GM23338 (cell line): ENCODE measurements at regions not wholly inside any gene's neighbourhood (a gene's known extent, or its start where the extent isn't known, plus 50 kb on each side); places are given as distances from the start of the nearest gene placed in this dataset.

Source experiments
- ATAC-seq: fragments of 200-7000 bp; cut with Tn5 transposase; 3 replicates; pipeline ENCODE4 v1.9.1; 2020
- DNase-seq: peaks from one replicate; pipeline ENCODE4 v3.0.0-alpha.2; 2015; ENCODE audit warnings: low spot score
- H2AFZ ChIP-seq: fragments of 200-600 bp; sonication (generic); 2 replicates; pipeline ENCODE4 v1.8.0; 2016; ENCODE audit warnings: antibody characterized with exemption, mild to moderate bottlenecking, moderate library complexity
- H3F3A ChIP-seq: fragments of 200-600 bp; sonication (generic); replicated peaks from 2 replicates; pipeline ENCODE4 v1.8.0; 2017; ENCODE audit warnings: antibody characterized with exemption, mixed run types, low read depth
- H3K27ac ChIP-seq: fragments of 200-600 bp; sonication (generic); 2 replicates; pipeline ENCODE4 v1.6.1; 2016; ENCODE audit warnings: low read depth
- H3K27me3 ChIP-seq: fragments of 200-600 bp; sonication (generic); 2 replicates; pipeline ENCODE4 v1.8.0; 2016; ENCODE audit warnings: mild to moderate bottlenecking, mixed run types, moderate library complexity; ENCODE audit not compliant: insufficient read depth
- H3K36me3 ChIP-seq: fragments of 200-600 bp; sonication (generic); 2 replicates; pipeline ENCODE4 v1.8.0; 2016; ENCODE audit warnings: mild to moderate bottlenecking; ENCODE audit not compliant: insufficient read depth
- H3K4me1 ChIP-seq: fragments of 200-600 bp; sonication (generic); 2 replicates; pipeline ENCODE4 v1.8.0; 2016; ENCODE audit warnings: mild to moderate bottlenecking, moderate library complexity; ENCODE audit not compliant: insufficient read depth
- H3K4me2 ChIP-seq: fragments of 200-600 bp; sonication (generic); 2 replicates; pipeline ENCODE4 v1.7.1; 2017; ENCODE audit warnings: mixed run types
- H3K4me3 ChIP-seq: fragments of 200-600 bp; sonication (generic); 2 replicates; pipeline ENCODE4 v1.6.1; 2016; ENCODE audit warnings: mixed run types
- H3K79me2 ChIP-seq: fragments of 200-600 bp; sonication (generic); replicated peaks from 2 replicates; pipeline ENCODE4 v1.8.0; 2017; ENCODE audit warnings: mild to moderate bottlenecking; ENCODE audit not compliant: insufficient read depth
- H3K9me2 ChIP-seq: fragments of 200-600 bp; sonication (generic); 2 replicates; pipeline ENCODE4 v1.8.0; 2017; ENCODE audit not compliant: insufficient read depth
- H4K20me1 ChIP-seq: fragments of 200-600 bp; sonication (generic); replicated peaks from 2 replicates; pipeline ENCODE4 v1.8.0; 2017; ENCODE audit warnings: mild to moderate bottlenecking; ENCODE audit not compliant: insufficient read depth
- H3K27ac Mint-ChIP-seq: 2 replicates; pipeline ENCODE4 v1.8.0; 2020; ENCODE audit warnings: inconsistent platforms, mild to moderate bottlenecking, moderate library complexity, mixed read lengths
- H3K27me3 Mint-ChIP-seq: 3 replicates; pipeline ENCODE4 v1.8.0; 2022; ENCODE audit warnings: low read depth, mild to moderate bottlenecking, moderate library complexity, mixed read lengths, inconsistent platforms; ENCODE audit not compliant: insufficient read depth, poor library complexity
- H3K36me3 Mint-ChIP-seq: 3 replicates; pipeline ENCODE4 v1.8.0; 2021; ENCODE audit warnings: low read depth, mild to moderate bottlenecking, inconsistent platforms, moderate library complexity, mixed read lengths
- H3K4me1 Mint-ChIP-seq: 3 replicates; pipeline ENCODE4 v1.8.0; 2020; ENCODE audit warnings: mild to moderate bottlenecking, inconsistent platforms, mixed read lengths
- H3K4me3 Mint-ChIP-seq: 3 replicates; pipeline ENCODE4 v1.8.0; 2021; ENCODE audit warnings: moderate library complexity, mild to moderate bottlenecking, inconsistent platforms, mixed read lengths
- H3K9me3 Mint-ChIP-seq: 3 replicates; pipeline ENCODE4 v1.8.0; 2020; ENCODE audit warnings: moderate library complexity, mild to moderate bottlenecking, inconsistent platforms, mixed read lengths
- CREB1 ChIP-seq: fragments of 250-450 bp; sonication (Bioruptor Pico); IDR thresholded peaks from 2 replicates; pipeline ENCODE4 v1.5.0; 2020; ENCODE audit warnings: low read depth, mild to moderate bottlenecking, moderate library complexity
- EZH2 ChIP-seq: fragments of 200-600 bp; sonication (generic); IDR thresholded peaks from one replicate; pipeline ENCODE4 v1.8.0; 2017; ENCODE audit warnings: antibody characterized with exemption, mild to moderate bottlenecking, low read depth; ENCODE audit not compliant: unreplicated experiment
- EZH2phosphoT487 ChIP-seq: fragments of 200-600 bp; sonication (generic); IDR thresholded peaks from one replicate; pipeline ENCODE4 v1.8.1; 2018; ENCODE audit warnings: antibody characterized with exemption; ENCODE audit not compliant: unreplicated experiment
- JUNB ChIP-seq: IDR thresholded peaks from one replicate; pipeline ENCODE4 v1.6.1; 2016; ENCODE audit warnings: antibody characterized with exemption; ENCODE audit not compliant: unreplicated experiment
- NANOG ChIP-seq: IDR thresholded peaks from 2 replicates; pipeline ENCODE4 v1.6.1; 2016; ENCODE audit warnings: antibody characterized with exemption, borderline replicate concordance
- POLR2AphosphoS5 ChIP-seq: IDR thresholded peaks from 2 replicates; pipeline ENCODE4 v1.6.1; 2016; ENCODE audit warnings: antibody characterized with exemption, low read depth
- STAT1 ChIP-seq: IDR thresholded peaks from one replicate; pipeline ENCODE4 v1.6.1; 2016; ENCODE audit warnings: antibody characterized with exemption; ENCODE audit not compliant: unreplicated experiment
- ZNF114 ChIP-seq: fragments of 250-450 bp; sonication (Bioruptor Pico); IDR thresholded peaks from 2 replicates; pipeline ENCODE4 v1.5.0; 2020; ENCODE audit warnings: mild to moderate bottlenecking, moderate library complexity
- ZNF331 ChIP-seq: fragments of 250-450 bp; sonication (Bioruptor Pico); IDR thresholded peaks from 2 replicates; pipeline ENCODE4 v1.5.0; 2020; ENCODE audit warnings: low read depth, mild to moderate bottlenecking, moderate library complexity
- TF ChIP-seq, protein P1 (sequence below): IDR thresholded peaks from 2 replicates; pipeline ENCODE4 v1.6.1; 2016; ENCODE audit warnings: antibody characterized with exemption
- TF ChIP-seq, protein P2 (sequence below), 2 experiments: fragments of 200-600 bp in 1 of 2; sonication (generic) in 1 of 2; conservative IDR thresholded peaks; 2 replicates each; pipeline versions ENCODE4 v1.5.1 to v1.6.1; 2016 to 2017; ENCODE audit warnings: antibody characterized with exemption in 2 of 2, low read depth in 2 of 2, mild to moderate bottlenecking in 2 of 2, moderate library complexity in 1 of 2
- TF ChIP-seq, protein P3 (sequence below): fragments of 250-450 bp; sonication (Bioruptor Pico); IDR thresholded peaks from 2 replicates; pipeline ENCODE4 v1.5.0; 2020; ENCODE audit warnings: mild to moderate bottlenecking, moderate library complexity

DNA sequence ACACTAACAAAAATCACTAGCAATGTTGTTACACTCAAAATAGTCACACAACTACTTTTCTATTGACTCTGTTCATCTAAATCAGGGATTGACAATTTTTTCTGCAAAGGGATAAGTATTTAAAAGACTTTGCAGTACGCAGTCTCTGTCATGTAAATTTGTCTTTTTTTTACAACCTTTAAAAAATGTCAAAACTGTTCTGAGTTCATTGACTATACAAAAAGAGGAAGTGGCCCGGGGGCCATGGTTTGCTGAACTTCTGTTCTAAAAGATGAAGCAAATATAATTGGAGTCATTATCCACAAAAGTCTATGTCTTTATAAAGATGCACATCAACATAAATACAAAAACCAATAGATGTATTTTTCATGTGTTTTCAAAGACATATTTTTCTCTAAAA, 1310.3 kb downstream of the RPA4 start (continued):
- TF ChIP-seq, protein P1, sequence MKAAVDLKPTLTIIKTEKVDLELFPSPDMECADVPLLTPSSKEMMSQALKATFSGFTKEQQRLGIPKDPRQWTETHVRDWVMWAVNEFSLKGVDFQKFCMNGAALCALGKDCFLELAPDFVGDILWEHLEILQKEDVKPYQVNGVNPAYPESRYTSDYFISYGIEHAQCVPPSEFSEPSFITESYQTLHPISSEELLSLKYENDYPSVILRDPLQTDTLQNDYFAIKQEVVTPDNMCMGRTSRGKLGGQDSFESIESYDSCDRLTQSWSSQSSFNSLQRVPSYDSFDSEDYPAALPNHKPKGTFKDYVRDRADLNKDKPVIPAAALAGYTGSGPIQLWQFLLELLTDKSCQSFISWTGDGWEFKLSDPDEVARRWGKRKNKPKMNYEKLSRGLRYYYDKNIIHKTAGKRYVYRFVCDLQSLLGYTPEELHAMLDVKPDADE: no peak
- TF ChIP-seq ZNF114 (no peak), POLR2AphosphoS5 (no peak), JUNB (no peak)
- TF ChIP-seq, protein P2, sequence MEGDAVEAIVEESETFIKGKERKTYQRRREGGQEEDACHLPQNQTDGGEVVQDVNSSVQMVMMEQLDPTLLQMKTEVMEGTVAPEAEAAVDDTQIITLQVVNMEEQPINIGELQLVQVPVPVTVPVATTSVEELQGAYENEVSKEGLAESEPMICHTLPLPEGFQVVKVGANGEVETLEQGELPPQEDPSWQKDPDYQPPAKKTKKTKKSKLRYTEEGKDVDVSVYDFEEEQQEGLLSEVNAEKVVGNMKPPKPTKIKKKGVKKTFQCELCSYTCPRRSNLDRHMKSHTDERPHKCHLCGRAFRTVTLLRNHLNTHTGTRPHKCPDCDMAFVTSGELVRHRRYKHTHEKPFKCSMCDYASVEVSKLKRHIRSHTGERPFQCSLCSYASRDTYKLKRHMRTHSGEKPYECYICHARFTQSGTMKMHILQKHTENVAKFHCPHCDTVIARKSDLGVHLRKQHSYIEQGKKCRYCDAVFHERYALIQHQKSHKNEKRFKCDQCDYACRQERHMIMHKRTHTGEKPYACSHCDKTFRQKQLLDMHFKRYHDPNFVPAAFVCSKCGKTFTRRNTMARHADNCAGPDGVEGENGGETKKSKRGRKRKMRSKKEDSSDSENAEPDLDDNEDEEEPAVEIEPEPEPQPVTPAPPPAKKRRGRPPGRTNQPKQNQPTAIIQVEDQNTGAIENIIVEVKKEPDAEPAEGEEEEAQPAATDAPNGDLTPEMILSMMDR (conservative IDR thresholded peaks at IDR 0.05; ENCODE audit: low read depth in 2 of 2): no peak

DNA sequence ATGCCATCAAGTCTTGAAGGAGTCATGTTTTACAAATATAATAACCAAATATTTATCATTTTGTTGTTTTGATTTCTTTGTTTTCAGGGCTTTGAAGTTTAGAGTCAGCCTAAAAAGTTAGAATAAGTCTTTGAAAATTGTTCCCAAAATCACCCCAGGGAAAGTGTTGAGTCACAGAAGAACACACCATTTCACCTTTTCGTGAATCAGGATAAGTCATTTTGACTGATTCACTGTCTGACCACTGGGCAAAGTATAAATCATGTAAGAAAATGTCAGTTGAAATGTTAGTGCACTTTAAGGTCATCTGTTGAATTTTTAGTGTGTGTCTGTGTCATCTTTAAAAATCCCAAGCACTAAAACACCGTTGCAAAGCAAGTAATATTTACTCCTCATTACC, 1320.1 kb downstream of the RPA4 start:
- Histone ChIP-seq H3K4me3 (no peak overlapping the region), H3K79me2 (no peaks in the 10 kb centered on the region), H3K27me3 (no peaks in the 10 kb centered on the region), H2AFZ (no peak overlapping the region), H4K20me1 (no peaks in the 10 kb centered on the region), H3F3A (no peaks in the 10 kb centered on the region), H3K9me2 (no peaks in the 10 kb centered on the region), H3K4me1 (no peaks in the 10 kb centered on the region), H3K27ac (no peak overlapping the region), H3K4me2 (no peak overlapping the region), H3K36me3 (no peaks in the 10 kb centered on the region)
- H3K4me1 Mint-ChIP-seq: no peaks in the 10 kb centered on the region
- H3K27me3 Mint-ChIP-seq: peaks cover 2% of the 10 kb centered on the region
- H3K36me3 Mint-ChIP-seq: no peaks in the 10 kb centered on the region
- no peak overlapping the region for H3K4me3 Mint-ChIP-seq
- no peak overlapping the region for H3K27ac Mint-ChIP-seq
- DNase-seq: no peak
- no peaks in the 10 kb centered on the region for H3K9me3 Mint-ChIP-seq
- no peak for ATAC-seq
- TF ChIP-seq JUNB: no peak
- no peak for TF ChIP-seq ZNF114
- no peak for TF ChIP-seq NANOG
- no peak for TF ChIP-seq EZH2phosphoT487
- no peak for TF ChIP-seq EZH2
- TF ChIP-seq, protein P2 (conservative IDR thresholded peaks at IDR 0.05; ENCODE audit: low read depth in 2 of 2): no peak
- no peak for TF ChIP-seq ZNF331 (CRISPR knock-in tag)
- TF ChIP-seq, protein P1: no peak
- TF ChIP-seq STAT1: no peak
- TF ChIP-seq, protein P3, sequence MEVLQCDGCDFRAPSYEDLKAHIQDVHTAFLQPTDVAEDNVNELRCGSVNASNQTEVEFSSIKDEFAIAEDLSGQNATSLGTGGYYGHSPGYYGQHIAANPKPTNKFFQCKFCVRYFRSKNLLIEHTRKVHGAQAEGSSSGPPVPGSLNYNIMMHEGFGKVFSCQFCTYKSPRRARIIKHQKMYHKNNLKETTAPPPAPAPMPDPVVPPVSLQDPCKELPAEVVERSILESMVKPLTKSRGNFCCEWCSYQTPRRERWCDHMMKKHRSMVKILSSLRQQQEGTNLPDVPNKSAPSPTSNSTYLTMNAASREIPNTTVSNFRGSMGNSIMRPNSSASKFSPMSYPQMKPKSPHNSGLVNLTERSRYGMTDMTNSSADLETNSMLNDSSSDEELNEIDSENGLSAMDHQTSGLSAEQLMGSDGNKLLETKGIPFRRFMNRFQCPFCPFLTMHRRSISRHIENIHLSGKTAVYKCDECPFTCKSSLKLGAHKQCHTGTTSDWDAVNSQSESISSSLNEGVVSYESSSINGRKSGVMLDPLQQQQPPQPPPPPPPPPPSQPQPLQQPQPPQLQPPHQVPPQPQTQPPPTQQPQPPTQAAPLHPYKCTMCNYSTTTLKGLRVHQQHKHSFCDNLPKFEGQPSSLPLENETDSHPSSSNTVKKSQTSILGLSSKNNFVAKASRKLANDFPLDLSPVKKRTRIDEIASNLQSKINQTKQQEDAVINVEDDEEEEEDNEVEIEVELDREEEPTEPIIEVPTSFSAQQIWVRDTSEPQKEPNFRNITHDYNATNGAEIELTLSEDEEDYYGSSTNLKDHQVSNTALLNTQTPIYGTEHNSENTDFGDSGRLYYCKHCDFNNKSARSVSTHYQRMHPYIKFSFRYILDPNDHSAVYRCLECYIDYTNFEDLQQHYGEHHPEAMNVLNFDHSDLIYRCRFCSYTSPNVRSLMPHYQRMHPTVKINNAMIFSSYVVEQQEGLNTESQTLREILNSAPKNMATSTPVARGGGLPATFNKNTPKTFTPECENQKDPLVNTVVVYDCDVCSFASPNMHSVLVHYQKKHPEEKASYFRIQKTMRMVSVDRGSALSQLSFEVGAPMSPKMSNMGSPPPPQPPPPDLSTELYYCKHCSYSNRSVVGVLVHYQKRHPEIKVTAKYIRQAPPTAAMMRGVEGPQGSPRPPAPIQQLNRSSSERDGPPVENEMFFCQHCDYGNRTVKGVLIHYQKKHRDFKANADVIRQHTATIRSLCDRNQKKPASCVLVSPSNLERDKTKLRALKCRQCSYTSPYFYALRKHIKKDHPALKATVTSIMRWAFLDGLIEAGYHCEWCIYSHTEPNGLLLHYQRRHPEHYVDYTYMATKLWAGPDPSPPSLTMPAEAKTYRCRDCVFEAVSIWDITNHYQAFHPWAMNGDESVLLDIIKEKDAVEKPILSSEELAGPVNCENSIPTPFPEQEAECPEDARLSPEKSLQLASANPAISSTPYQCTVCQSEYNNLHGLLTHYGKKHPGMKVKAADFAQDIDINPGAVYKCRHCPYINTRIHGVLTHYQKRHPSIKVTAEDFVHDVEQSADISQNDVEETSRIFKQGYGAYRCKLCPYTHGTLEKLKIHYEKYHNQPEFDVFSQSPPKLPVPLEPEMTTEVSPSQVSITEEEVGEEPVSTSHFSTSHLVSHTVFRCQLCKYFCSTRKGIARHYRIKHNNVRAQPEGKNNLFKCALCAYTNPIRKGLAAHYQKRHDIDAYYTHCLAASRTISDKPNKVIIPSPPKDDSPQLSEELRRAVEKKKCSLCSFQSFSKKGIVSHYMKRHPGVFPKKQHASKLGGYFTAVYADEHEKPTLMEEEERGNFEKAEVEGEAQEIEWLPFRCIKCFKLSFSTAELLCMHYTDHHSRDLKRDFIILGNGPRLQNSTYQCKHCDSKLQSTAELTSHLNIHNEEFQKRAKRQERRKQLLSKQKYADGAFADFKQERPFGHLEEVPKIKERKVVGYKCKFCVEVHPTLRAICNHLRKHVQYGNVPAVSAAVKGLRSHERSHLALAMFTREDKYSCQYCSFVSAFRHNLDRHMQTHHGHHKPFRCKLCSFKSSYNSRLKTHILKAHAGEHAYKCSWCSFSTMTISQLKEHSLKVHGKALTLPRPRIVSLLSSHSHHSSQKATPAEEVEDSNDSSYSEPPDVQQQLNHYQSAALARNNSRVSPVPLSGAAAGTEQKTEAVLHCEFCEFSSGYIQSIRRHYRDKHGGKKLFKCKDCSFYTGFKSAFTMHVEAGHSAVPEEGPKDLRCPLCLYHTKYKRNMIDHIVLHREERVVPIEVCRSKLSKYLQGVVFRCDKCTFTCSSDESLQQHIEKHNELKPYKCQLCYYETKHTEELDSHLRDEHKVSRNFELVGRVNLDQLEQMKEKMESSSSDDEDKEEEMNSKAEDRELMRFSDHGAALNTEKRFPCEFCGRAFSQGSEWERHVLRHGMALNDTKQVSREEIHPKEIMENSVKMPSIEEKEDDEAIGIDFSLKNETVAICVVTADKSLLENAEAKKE: no peak
- no peak for TF ChIP-seq CREB1 (CRISPR knock-in tag)
- no peak for TF ChIP-seq POLR2AphosphoS5
